Neural cell (in vitro differentiated cells): ENCODE measurements at regions not wholly inside any gene's neighbourhood (a gene's known extent, or its start where the extent isn't known, plus 50 kb on each side); places are given as distances from the start of the nearest gene placed in this dataset.

Experiments
- H2AFZ ChIP-seq: fragments of 200-600, 300-800 bp; sonication (generic), shearing (Covaris generic); 2 replicates; pipeline ENCODE4 v1.6.0; 2014; ENCODE audit warnings: low read depth, mild to moderate bottlenecking, antibody characterized with exemption, low read length, moderate library complexity
- H3F3A ChIP-seq: fragments of 200-600 bp; shearing (Covaris generic); 2 replicates; pipeline ENCODE4 v1.6.1; 2016; ENCODE audit warnings: mild to moderate bottlenecking, moderate library complexity, mixed read lengths, antibody characterized with exemption, low read length; ENCODE audit not compliant: insufficient read depth, poor library complexity, severe bottlenecking
- H3K27ac ChIP-seq: fragments of 200-600, 300-800 bp; sonication (generic), shearing (Covaris generic); 2 replicates; pipeline ENCODE4 v1.5.1; 2014; ENCODE audit warnings: mild to moderate bottlenecking, low read length, moderate library complexity
- H3K27me3 ChIP-seq: fragments of 300-800, 200-600 bp; sonication (generic), shearing (Covaris generic); 2 replicates; pipeline ENCODE4 v1.6.0; 2014; ENCODE audit warnings: mild to moderate bottlenecking, low read depth, low read length, moderate library complexity; ENCODE audit not compliant: insufficient read depth
- H3K36me3 ChIP-seq: fragments of 300-800, 200-600 bp; sonication (generic), shearing (Covaris generic); 2 replicates; pipeline ENCODE4 v1.5.1; 2014; ENCODE audit warnings: mild to moderate bottlenecking, antibody characterized with exemption, low read length, moderate library complexity; ENCODE audit not compliant: insufficient read depth
- H3K4me2 ChIP-seq: fragments of 300-800, 200-600 bp; sonication (generic), shearing (Covaris generic); 2 replicates; pipeline ENCODE4 v1.6.0; 2014; ENCODE audit warnings: mild to moderate bottlenecking, low read length
- H3K4me3 ChIP-seq: fragments of 300-800, 200-600 bp; sonication (generic), shearing (Covaris generic); 2 replicates; pipeline ENCODE4 v1.5.1; 2014; ENCODE audit warnings: mild to moderate bottlenecking, low read length, moderate library complexity
- H3K79me2 ChIP-seq: fragments of 200-600 bp; shearing (Covaris generic); replicated peaks from 2 replicates; pipeline ENCODE4 v1.6.0; 2014; ENCODE audit warnings: mild to moderate bottlenecking, low read length, moderate library complexity; ENCODE audit not compliant: insufficient read depth
- H3K9ac ChIP-seq: fragments of 300-800, 200-600 bp; sonication (generic), shearing (Covaris generic); 2 replicates; pipeline ENCODE4 v1.6.1; 2016; ENCODE audit warnings: mild to moderate bottlenecking, low read length, mixed read lengths
- H3K9me2 ChIP-seq: fragments of 200-600 bp; shearing (Covaris generic); 2 replicates; pipeline ENCODE4 v1.6.1; 2016; ENCODE audit warnings: mild to moderate bottlenecking, low read length, mixed read lengths; ENCODE audit not compliant: insufficient read depth
- H3K9me3 ChIP-seq: fragments of 200-600, 300-800 bp; sonication (generic), shearing (Covaris generic); 2 replicates; pipeline ENCODE4 v1.6.1; 2016; ENCODE audit warnings: mild to moderate bottlenecking, mixed run types, low read length, moderate library complexity, mixed read lengths
- H4K20me1 ChIP-seq: fragments of 200-600 bp; shearing (Covaris generic); 2 replicates; pipeline ENCODE4 v1.6.1; 2016; ENCODE audit warnings: mild to moderate bottlenecking, mixed run types; ENCODE audit not compliant: insufficient read depth
- CTCF ChIP-seq: fragments of 450-650 bp; IDR thresholded peaks from 2 replicates; pipeline ENCODE4 v1.5.1; 2014; ENCODE audit warnings: antibody characterized with exemption, mild to moderate bottlenecking, moderate library complexity; ENCODE audit not compliant: poor library complexity, severe bottlenecking
- EP300 ChIP-seq: fragments of 450-650 bp; conservative IDR thresholded peaks from 2 replicates; pipeline ENCODE4 v1.6.1; 2014; ENCODE audit warnings: antibody characterized with exemption, mild to moderate bottlenecking, moderate library complexity; ENCODE audit not compliant: poor library complexity, severe bottlenecking
- EZH2 ChIP-seq: fragments of 200-600, 300-800 bp; shearing (Covaris generic), sonication (generic); IDR thresholded peaks from 2 replicates; pipeline ENCODE4 v1.6.1; 2014; ENCODE audit warnings: antibody characterized with exemption, low read length, borderline replicate concordance, mild to moderate bottlenecking; ENCODE audit not compliant: insufficient read depth, poor library complexity, severe bottlenecking
- MXI1 ChIP-seq: fragments of 450-650 bp; conservative IDR thresholded peaks from 2 replicates; pipeline ENCODE4 v1.6.1; 2014; ENCODE audit warnings: antibody characterized with exemption, mild to moderate bottlenecking; ENCODE audit not compliant: poor library complexity, severe bottlenecking
- POLR2AphosphoS5 ChIP-seq: IDR thresholded peaks from 2 replicates; pipeline ENCODE4 v1.6.1; 2012
- RAD21 ChIP-seq: fragments of 450-650 bp; conservative IDR thresholded peaks from 2 replicates; pipeline ENCODE4 v1.6.1; 2014; ENCODE audit warnings: antibody characterized with exemption, mild to moderate bottlenecking, moderate library complexity
- REST ChIP-seq: IDR thresholded peaks from 2 replicates; pipeline ENCODE4 v1.6.1; 2012; ENCODE audit warnings: borderline replicate concordance
- SMC3 ChIP-seq: fragments of 450-650 bp; conservative IDR thresholded peaks from 2 replicates; pipeline ENCODE4 v1.6.1; 2014; ENCODE audit warnings: antibody characterized with exemption, mild to moderate bottlenecking, moderate library complexity; ENCODE audit not compliant: poor library complexity
- TAF1 ChIP-seq: IDR thresholded peaks from 2 replicates; pipeline ENCODE4 v1.6.1; 2012; ENCODE audit warnings: low read depth

GRCh38 chr2:14861181-14861580, 228.7 kb downstream of the LRATD1 start:
- Histone ChIP-seq H3K27ac (no peak overlapping the region), H3K36me3 (no peaks in the 10 kb centered on the region), H3K4me3 (no peak overlapping the region), H3K9me3 (no peaks in the 10 kb centered on the region), H3K4me2 (no peak overlapping the region), H3K9ac (no peak overlapping the region), H2AFZ (no peak overlapping the region), H4K20me1 (no peaks in the 10 kb centered on the region), H3K9me2 (no peaks in the 10 kb centered on the region), H3K79me2 (no peaks in the 10 kb centered on the region), H3K27me3 (no peaks in the 10 kb centered on the region), H3F3A (no peaks in the 10 kb centered on the region)
- TF ChIP-seq RAD21, result no peak
- TF ChIP-seq EP300, result no peak
- TF ChIP-seq EZH2, result no peak
- TF ChIP-seq MXI1, result no peak
- no peak for TF ChIP-seq REST
- TF ChIP-seq TAF1, result no peak
- TF ChIP-seq CTCF, result no peak
- no peak for TF ChIP-seq SMC3
- TF ChIP-seq POLR2AphosphoS5, result no peak

- Histone ChIP-seq H3K27ac (no peak overlapping the region), H3K9ac (no peak overlapping the region), H3K9me2 (no peaks in the 10 kb centered on the region), H4K20me1 (no peaks in the 10 kb centered on the region), H3K4me3 (no peak overlapping the region), H3K9me3 (no peaks in the 10 kb centered on the region), H2AFZ (no peak overlapping the region), H3K4me2 (no peak overlapping the region), H3F3A (no peaks in the 10 kb centered on the region), H3K79me2 (no peaks in the 10 kb centered on the region), H3K36me3 (no peaks in the 10 kb centered on the region), H3K27me3 (no peaks in the 10 kb centered on the region)
- TF ChIP-seq POLR2AphosphoS5 (no peak), REST (no peak), CTCF (no peak), SMC3 (no peak), EZH2 (no peak), EP300 (no peak), MXI1 (no peak), TAF1 (no peak), RAD21 (no peak)
These were observed 234.3 kb downstream of the LRATD1 start for GRCh38 chr2:14866736-14867352.
